Endothelial cell of umbilical vein (primary cell): ENCODE measurements at regions not wholly inside any gene's neighbourhood (a gene's known extent, or its start where the extent isn't known, plus 50 kb on each side); places are given as distances from the start of the nearest gene placed in this dataset.

Experiments used
- BruUV-seq: library from RNA; stranded (reverse); fragments of 400-500 nt; replicated peaks from 2 replicates; lab custom pipeline; 2021; lab: Mats Ljungman, UMichigan
- CTCF ChIA-PET: fragments of 300-600, 350-600 bp; sonication (Branson Sonifier 250); formaldehyde crosslinking; loops from one replicate; lab custom pipeline; 2021; ENCODE audit warnings: antibody characterized with exemption, inconsistent platforms; lab: Charles Lee
- POLR2A ChIA-PET: fragments of 300-600, 350-600 bp; sonication (Branson Sonifier 250); formaldehyde crosslinking; loops from one replicate; lab custom pipeline; 2021; ENCODE audit warnings: antibody characterized with exemption, inconsistent platforms; lab: Charles Lee
- DNase-seq: peaks from one replicate; pipeline ENCODE4 v3.0.0-alpha.2; 2011; ENCODE audit warnings: low read depth, low spot score
- FAIRE-seq: peaks from 2 replicates; lab custom pipeline; 2011; peaks lifted over from hg19 to GRCh38; lab: Jason Lieb, UNC
- H2AFZ ChIP-seq: 2 replicates; pipeline ENCODE4 v1.6.0; 2012; ENCODE audit warnings: low read depth, low read length, control low read depth, inconsistent platforms
- H3K27ac ChIP-seq: 2 replicates; pipeline ENCODE4 v1.5.1; 2011; ENCODE audit warnings: low read depth, mild to moderate bottlenecking, control low read depth, low read length, moderate library complexity; ENCODE audit not compliant: insufficient read depth
- H3K27me3 ChIP-seq, 2 experiments: 2 replicates each; pipeline versions ENCODE4 v1.6.0 to v1.6.1; 2011; ENCODE audit warnings: low read length in 2 of 2, mixed read lengths in 1 of 2; ENCODE audit not compliant: control insufficient read depth in 2 of 2, insufficient read depth in 2 of 2
- H3K36me3 ChIP-seq, 2 experiments: 2 replicates in 1 of 2; 3 replicates in 1 of 2; pipeline ENCODE4 v1.5.1; 2011; ENCODE audit warnings: low read length in 2 of 2, mild to moderate bottlenecking in 1 of 2, moderate library complexity in 1 of 2; ENCODE audit not compliant: control insufficient read depth in 2 of 2, insufficient read depth in 2 of 2; ENCODE audit errors: extremely low read depth in 1 of 2
- H3K4me1 ChIP-seq: 3 replicates; pipeline ENCODE4 v1.5.1; 2011; ENCODE audit warnings: mild to moderate bottlenecking, low read length; ENCODE audit not compliant: control insufficient read depth, insufficient read depth; ENCODE audit errors: extremely low read depth
- H3K4me2 ChIP-seq: 2 replicates; pipeline ENCODE4 v1.6.1; 2011; ENCODE audit warnings: low read length, control low read depth, mixed read lengths; ENCODE audit not compliant: insufficient read depth
- H3K4me3 ChIP-seq, 3 experiments: fragments of 200-600 bp in 1 of 3; sonication (generic), shearing (Covaris generic) in 1 of 3; replicated peaks in 1 of 3; 2 replicates each; pipeline ENCODE4 v1.5.1; 2011 to 2016; ENCODE audit warnings: control low read depth in 3 of 3, low read length in 3 of 3, mild to moderate bottlenecking in 2 of 3, inconsistent platforms in 1 of 3, low read depth in 1 of 3, moderate library complexity in 1 of 3; ENCODE audit not compliant: insufficient read depth in 1 of 3
- H3K79me2 ChIP-seq: 2 replicates; pipeline ENCODE4 v1.6.0; 2012; ENCODE audit warnings: low read length, inconsistent platforms; ENCODE audit not compliant: control insufficient read depth, insufficient read depth
- H3K9ac ChIP-seq: replicated peaks from 2 replicates; pipeline ENCODE3; 2011; ENCODE audit warnings: low read length, control low read depth; ENCODE audit not compliant: insufficient read depth; ENCODE audit errors: extremely low read depth
- H3K9me1 ChIP-seq: replicated peaks from 3 replicates; pipeline ENCODE4 v1.6.0; 2011; ENCODE audit warnings: mild to moderate bottlenecking, low read length; ENCODE audit not compliant: control insufficient read depth, insufficient read depth; ENCODE audit errors: extremely low read depth
- H3K9me3 ChIP-seq: replicated peaks from 2 replicates; pipeline ENCODE4 v1.5.1; 2012; ENCODE audit warnings: low read length, inconsistent platforms; ENCODE audit not compliant: control insufficient read depth, insufficient read depth
- H4K20me1 ChIP-seq: replicated peaks from 2 replicates; pipeline ENCODE3; 2011; ENCODE audit warnings: mild to moderate bottlenecking, low read length; ENCODE audit not compliant: control insufficient read depth, insufficient read depth; ENCODE audit errors: extremely low read depth
- EZH2 ChIP-seq: IDR thresholded peaks from 2 replicates; pipeline ENCODE4 v1.6.1; 2012; ENCODE audit warnings: borderline replicate concordance, low read depth, mild to moderate bottlenecking, moderate library complexity, low read length, inconsistent platforms; ENCODE audit not compliant: severe bottlenecking
- FOS ChIP-seq: IDR thresholded peaks from 2 replicates; pipeline ENCODE4 v1.6.1; 2011; ENCODE audit warnings: mild to moderate bottlenecking, low read length, moderate library complexity, borderline replicate concordance; ENCODE audit not compliant: insufficient read depth
- GATA2 ChIP-seq: IDR thresholded peaks from 2 replicates; pipeline ENCODE4 v1.7.0; 2011; ENCODE audit warnings: low read depth, mild to moderate bottlenecking, moderate library complexity, mixed read lengths, low read length; ENCODE audit not compliant: insufficient read length, insufficient read depth
- JUN ChIP-seq: IDR thresholded peaks from 2 replicates; pipeline ENCODE4 v1.6.1; 2011; ENCODE audit warnings: borderline replicate concordance, low read depth; ENCODE audit not compliant: insufficient read length, insufficient read depth
- MYC ChIP-seq: IDR thresholded peaks from one replicate; pipeline ENCODE4 v1.6.1; 2011; ENCODE audit warnings: mild to moderate bottlenecking, low read depth, low read length
- POLR2A ChIP-seq: IDR thresholded peaks from 2 replicates; pipeline ENCODE4 v1.6.1; 2012; ENCODE audit warnings: low read depth, mild to moderate bottlenecking, control low read depth, low read length
- POLR2AphosphoS5 ChIP-seq: IDR thresholded peaks from 2 replicates; pipeline ENCODE4 v1.6.1; 2012; ENCODE audit warnings: low read depth, mild to moderate bottlenecking, control low read depth, low read length, moderate library complexity; ENCODE audit not compliant: insufficient read depth
- dilution Hi-C: fragments of 300-500 bp; cut with MboI; formaldehyde crosslinking; loops from one replicate; pipeline ENCODE4 v1.15.0; 2019; ENCODE audit warnings: low sequenced_read_pairs; ENCODE audit not compliant: extremely low pct_ligation_motif_present
- intact Hi-C: fragments of 100-400 bp; cut with micrococcal nuclease; formaldehyde crosslinking; loops from one replicate; pipeline ENCODE4 v1.10.0; 2022
- TF ChIP-seq, protein P1 (sequence below), 2 donors: IDR thresholded peaks; 1 replicate in 1 of 2; 2 replicates in 1 of 2; pipeline ENCODE4 v1.5.1; 2011; ENCODE audit warnings: low read length in 2 of 2, mild to moderate bottlenecking in 2 of 2, moderate library complexity in 2 of 2, control low read depth in 1 of 2, inconsistent platforms in 1 of 2, low read depth in 1 of 2; ENCODE audit not compliant: insufficient read depth in 1 of 2; ENCODE audit errors: extremely low read depth in 1 of 2
- TF ChIP-seq, protein P2 (sequence below): IDR thresholded peaks from 2 replicates; pipeline ENCODE4 v1.6.1; 2011; ENCODE audit not compliant: insufficient read depth, insufficient read length

DNA sequence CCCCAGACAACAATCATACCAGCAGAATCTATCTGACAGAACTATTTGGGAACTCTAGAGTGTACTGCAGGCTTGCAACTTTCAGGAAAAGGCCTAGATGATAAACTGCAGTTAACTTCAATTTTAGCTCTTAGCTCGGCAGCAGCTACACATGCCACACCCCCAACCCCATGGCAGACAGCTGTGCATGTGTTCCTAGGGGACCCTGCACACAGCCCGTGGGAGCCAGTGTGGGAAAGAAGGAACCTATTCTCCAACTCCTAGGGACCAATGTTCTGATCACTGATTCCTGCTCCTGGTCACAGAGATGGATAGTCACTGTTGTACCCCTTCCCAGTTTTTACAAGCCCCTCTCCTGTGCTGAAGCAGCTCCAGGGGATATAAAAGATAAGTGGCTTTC, 179.6 kb downstream of the DRD1 start:
- Histone ChIP-seq H3K27me3 (no peaks in the 10 kb centered on the region), H4K20me1 (no peaks in the 10 kb centered on the region), H3K79me2 (no peaks in the 10 kb centered on the region), H3K4me1 (no peaks in the 10 kb centered on the region), H3K9ac (no peak overlapping the region), H3K9me3 (no peaks in the 10 kb centered on the region), H3K36me3 (no peaks in the 10 kb centered on the region), H2AFZ (no peak overlapping the region), H3K9me1 (no peaks in the 10 kb centered on the region), H3K4me3 (no peak overlapping the region), H3K27ac (no peak overlapping the region), H3K4me2 (no peak overlapping the region)
- no peak for DNase-seq
- dilution Hi-C loops (no loop called here), intact Hi-C loops (no loop called here)
- ChIA-PET CTCF (no interaction called here), POLR2A (no interaction called here)
- no peak for FAIRE-seq
- no TSS peak for BruUV-seq
- TF ChIP-seq JUN, result no peak
- no peak for TF ChIP-seq POLR2AphosphoS5
- no peak for TF ChIP-seq EZH2
- no peak for TF ChIP-seq MYC
- TF ChIP-seq GATA2, result no peak
- TF ChIP-seq, protein P1, sequence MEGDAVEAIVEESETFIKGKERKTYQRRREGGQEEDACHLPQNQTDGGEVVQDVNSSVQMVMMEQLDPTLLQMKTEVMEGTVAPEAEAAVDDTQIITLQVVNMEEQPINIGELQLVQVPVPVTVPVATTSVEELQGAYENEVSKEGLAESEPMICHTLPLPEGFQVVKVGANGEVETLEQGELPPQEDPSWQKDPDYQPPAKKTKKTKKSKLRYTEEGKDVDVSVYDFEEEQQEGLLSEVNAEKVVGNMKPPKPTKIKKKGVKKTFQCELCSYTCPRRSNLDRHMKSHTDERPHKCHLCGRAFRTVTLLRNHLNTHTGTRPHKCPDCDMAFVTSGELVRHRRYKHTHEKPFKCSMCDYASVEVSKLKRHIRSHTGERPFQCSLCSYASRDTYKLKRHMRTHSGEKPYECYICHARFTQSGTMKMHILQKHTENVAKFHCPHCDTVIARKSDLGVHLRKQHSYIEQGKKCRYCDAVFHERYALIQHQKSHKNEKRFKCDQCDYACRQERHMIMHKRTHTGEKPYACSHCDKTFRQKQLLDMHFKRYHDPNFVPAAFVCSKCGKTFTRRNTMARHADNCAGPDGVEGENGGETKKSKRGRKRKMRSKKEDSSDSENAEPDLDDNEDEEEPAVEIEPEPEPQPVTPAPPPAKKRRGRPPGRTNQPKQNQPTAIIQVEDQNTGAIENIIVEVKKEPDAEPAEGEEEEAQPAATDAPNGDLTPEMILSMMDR (IDR thresholded peaks at IDR 0.05; ENCODE audit: extremely low read depth in 1 of 2, insufficient read depth in 1 of 2, low read depth in 1 of 2, low read length in 2 of 2), result no peak
- TF ChIP-seq, protein P2, sequence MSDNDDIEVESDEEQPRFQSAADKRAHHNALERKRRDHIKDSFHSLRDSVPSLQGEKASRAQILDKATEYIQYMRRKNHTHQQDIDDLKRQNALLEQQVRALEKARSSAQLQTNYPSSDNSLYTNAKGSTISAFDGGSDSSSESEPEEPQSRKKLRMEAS, result no peak
- no peak for TF ChIP-seq FOS
- no peak for TF ChIP-seq POLR2A
